Astrocyte of the spinal cord (primary cell): ENCODE measurements at regions not wholly inside any gene's neighbourhood (a gene's known extent, or its start where the extent isn't known, plus 50 kb on each side); places are given as distances from the start of the nearest gene placed in this dataset.

ENCODE experiments used
- DNase-seq: peaks from one replicate; pipeline ENCODE4 v3.0.0; 2011; ENCODE audit warnings: low read depth, low spot score
- H3K4me3 ChIP-seq: 2 replicates; pipeline ENCODE4 v1.5.1; 2011; ENCODE audit warnings: low read depth, mild to moderate bottlenecking, low read length, moderate library complexity
- in situ Hi-C: cut with HindIII; loops from 2 replicates; pipeline ENCODE4 v1.10.0; 2017; ENCODE audit warnings: low sequenced_read_pairs
- TF ChIP-seq, protein P1 (sequence below): IDR thresholded peaks from 2 replicates; pipeline ENCODE4 v1.5.1; 2012; ENCODE audit warnings: low read depth, mild to moderate bottlenecking, low read length, inconsistent platforms

GRCh38 chr13:76634431-76635191, 251.6 kb downstream of the KCTD12 start:
- TF ChIP-seq, protein P1, sequence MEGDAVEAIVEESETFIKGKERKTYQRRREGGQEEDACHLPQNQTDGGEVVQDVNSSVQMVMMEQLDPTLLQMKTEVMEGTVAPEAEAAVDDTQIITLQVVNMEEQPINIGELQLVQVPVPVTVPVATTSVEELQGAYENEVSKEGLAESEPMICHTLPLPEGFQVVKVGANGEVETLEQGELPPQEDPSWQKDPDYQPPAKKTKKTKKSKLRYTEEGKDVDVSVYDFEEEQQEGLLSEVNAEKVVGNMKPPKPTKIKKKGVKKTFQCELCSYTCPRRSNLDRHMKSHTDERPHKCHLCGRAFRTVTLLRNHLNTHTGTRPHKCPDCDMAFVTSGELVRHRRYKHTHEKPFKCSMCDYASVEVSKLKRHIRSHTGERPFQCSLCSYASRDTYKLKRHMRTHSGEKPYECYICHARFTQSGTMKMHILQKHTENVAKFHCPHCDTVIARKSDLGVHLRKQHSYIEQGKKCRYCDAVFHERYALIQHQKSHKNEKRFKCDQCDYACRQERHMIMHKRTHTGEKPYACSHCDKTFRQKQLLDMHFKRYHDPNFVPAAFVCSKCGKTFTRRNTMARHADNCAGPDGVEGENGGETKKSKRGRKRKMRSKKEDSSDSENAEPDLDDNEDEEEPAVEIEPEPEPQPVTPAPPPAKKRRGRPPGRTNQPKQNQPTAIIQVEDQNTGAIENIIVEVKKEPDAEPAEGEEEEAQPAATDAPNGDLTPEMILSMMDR: no peak
- no peak overlapping the region for H3K4me3 ChIP-seq
- no peak for DNase-seq
- in situ Hi-C loops: no loop called here

DNA sequence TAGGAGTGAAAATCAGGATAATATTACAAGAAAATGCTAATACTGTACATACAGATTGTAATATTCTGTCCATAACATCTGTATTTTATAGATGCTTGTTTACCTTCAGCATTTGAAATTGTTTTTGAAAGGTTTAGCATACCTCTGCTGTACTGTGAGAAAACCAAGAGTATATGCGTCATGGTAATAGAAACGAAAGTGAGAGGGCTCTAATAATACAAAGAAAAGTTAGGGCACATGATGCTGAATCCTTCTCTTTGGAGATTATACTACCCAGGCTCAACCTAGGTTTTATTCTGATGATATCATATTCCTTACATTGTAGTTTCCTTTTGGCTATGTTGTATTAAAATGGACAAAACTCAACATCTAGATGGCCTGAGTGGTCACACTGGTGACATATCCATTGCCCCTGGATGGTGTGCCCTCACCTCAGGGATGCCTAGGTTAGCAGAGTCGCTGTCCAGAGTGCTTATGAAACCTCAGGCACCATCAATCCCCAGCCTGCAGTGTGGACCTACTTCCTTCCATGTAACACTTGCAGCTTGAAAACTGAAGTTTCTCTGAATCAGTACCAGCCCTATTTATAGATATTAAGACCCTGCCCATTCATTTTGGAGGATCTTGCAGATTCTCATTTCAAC, 253.7 kb downstream of the KCTD12 start:
- no peak for DNase-seq
- in situ Hi-C loops: no loop called here
- H3K4me3 ChIP-seq: no peak overlapping the region
- TF ChIP-seq, protein P1: no peak

DNA sequence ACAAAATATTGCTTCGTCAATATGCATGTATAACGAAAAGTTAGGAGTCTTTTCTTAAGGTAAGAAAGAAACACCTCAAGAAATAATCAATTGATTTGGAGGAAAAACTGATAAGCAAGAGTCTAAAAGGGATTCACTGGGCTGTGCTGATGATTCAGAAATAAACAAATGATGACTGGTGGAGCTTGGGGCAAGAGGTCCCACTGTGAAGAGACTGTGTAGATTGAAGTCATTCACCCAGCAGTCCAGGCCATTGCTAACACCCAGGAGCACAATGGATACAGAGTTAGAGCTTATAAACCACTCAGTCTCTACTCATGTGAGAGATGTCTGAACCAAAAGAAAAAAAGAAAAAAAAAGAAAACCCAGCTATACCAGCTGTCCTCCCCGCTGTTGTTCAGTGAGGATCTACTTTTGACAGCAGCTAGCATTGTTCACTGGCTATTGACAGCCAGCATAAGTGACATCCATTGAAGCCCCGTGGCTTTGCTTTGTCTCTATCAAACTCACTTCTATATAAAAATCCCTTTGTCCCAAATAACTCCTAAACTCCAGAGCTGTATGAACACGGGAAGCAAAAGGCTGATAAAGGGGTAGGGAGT, 255.5 kb downstream of the KCTD12 start:
- TF ChIP-seq, protein P1: no peak
- in situ Hi-C loops: no loop called here
- H3K4me3 ChIP-seq: no peak overlapping the region
- no peak for DNase-seq

GRCh38 chr13:76622315-76623040, 263.7 kb downstream of the KCTD12 start:
- no peak for DNase-seq
- in situ Hi-C loops: no loop called here
- H3K4me3 ChIP-seq: no peak overlapping the region
- TF ChIP-seq, protein P1: no peak

DNA sequence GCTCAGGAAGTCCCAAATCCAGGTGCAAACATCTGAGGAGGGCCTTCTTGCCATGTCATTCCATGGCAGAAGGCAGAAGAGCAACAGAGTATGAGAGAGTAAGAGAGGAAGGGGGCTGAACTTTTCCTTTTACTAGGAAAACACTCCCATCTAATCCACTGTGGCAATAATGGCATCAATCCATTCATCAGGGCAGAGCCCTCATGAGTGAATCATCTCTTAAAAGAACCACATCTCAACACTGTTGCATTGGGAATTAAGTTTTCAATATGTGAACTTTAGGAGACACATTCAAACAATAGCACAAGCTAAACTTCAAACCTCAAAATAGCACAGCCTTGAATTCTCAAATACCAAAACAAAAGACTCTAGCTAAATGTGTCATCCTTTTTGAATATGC, 264.5 kb downstream of the KCTD12 start:
- in situ Hi-C loops: no loop called here
- no peak overlapping the region for H3K4me3 ChIP-seq
- no peak for DNase-seq
- TF ChIP-seq, protein P1: no peak

DNA sequence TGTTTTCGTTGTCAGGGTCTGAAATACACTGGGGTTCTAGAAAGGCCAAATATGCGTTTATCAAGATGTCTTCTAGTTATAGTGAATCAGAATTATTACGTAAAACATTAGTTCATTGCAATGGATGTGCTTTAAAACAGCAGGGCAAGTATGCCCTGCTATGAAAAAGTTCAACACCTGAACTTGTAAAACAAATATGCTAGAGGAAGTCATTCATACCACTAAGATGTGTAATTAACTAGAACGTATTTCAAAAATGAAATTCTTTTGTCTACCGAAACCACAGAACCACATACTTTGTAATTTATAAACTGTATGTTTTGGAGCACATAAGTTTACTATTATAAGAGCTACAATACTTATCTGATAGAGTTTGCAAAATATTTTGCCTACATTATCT, 266.2 kb downstream of the KCTD12 start:
- in situ Hi-C loops: no loop called here
- peak; percentile 43 for DNase-seq
- H3K4me3 ChIP-seq: no peak overlapping the region
- TF ChIP-seq, protein P1: no peak
